Keratinocyte (primary cell): ENCODE measurements at regions not wholly inside any gene's neighbourhood (a gene's known extent, or its start where the extent isn't known, plus 50 kb on each side); places are given as distances from the start of the nearest gene placed in this dataset.

Source experiments
- DNase-seq: peaks from one replicate; pipeline ENCODE4 v3.0.0-alpha.2; 2011; ENCODE audit warnings: low read depth, missing footprints, low spot score
- FAIRE-seq: peaks from 2 replicates; lab custom pipeline; 2011; peaks lifted over from hg19 to GRCh38; lab: Jason Lieb, UNC
- H2AFZ ChIP-seq: 2 replicates; pipeline ENCODE4 v1.6.0; 2012; ENCODE audit warnings: low read length, control low read depth, inconsistent platforms; ENCODE audit not compliant: control insufficient read depth
- H3K27ac ChIP-seq: 2 replicates; pipeline ENCODE4 v1.5.1; 2011; ENCODE audit warnings: low read length; ENCODE audit not compliant: control insufficient read depth, insufficient read depth
- H3K27me3 ChIP-seq: 3 replicates; pipeline ENCODE4 v1.6.0; 2011; ENCODE audit warnings: low read length; ENCODE audit not compliant: control insufficient read depth, insufficient read depth; ENCODE audit errors: extremely low read depth
- H3K36me3 ChIP-seq, 2 experiments: 2 replicates in 1 of 2; 3 replicates in 1 of 2; pipeline ENCODE4 v1.5.1; 2011; ENCODE audit warnings: low read length in 2 of 2, mild to moderate bottlenecking in 1 of 2; ENCODE audit not compliant: control insufficient read depth in 2 of 2, insufficient read depth in 2 of 2; ENCODE audit errors: extremely low read depth in 1 of 2
- H3K4me1 ChIP-seq: 3 replicates; pipeline ENCODE4 v1.5.1; 2011; ENCODE audit warnings: low read length; ENCODE audit not compliant: control insufficient read depth, insufficient read depth; ENCODE audit errors: extremely low read depth
- H3K4me2 ChIP-seq: 3 replicates; pipeline ENCODE4 v1.6.0; 2011; ENCODE audit warnings: low read depth, low read length; ENCODE audit not compliant: control insufficient read depth, insufficient read depth; ENCODE audit errors: extremely low read depth
- H3K4me3 ChIP-seq, 3 experiments: fragments of 200-600 bp in 1 of 3; sonication (generic) in 1 of 3; 2 replicates in 2 of 3; 3 replicates in 1 of 3; pipeline ENCODE4 v1.5.1; 2011 to 2016; ENCODE audit warnings: low read length in 3 of 3, mild to moderate bottlenecking in 3 of 3, control low read depth in 2 of 3, inconsistent platforms in 1 of 3, low read depth in 1 of 3, mixed read lengths in 1 of 3, mixed run types in 1 of 3, moderate library complexity in 1 of 3; ENCODE audit not compliant: control insufficient read depth in 2 of 3, insufficient read depth in 2 of 3; ENCODE audit errors: extremely low read depth in 1 of 3
- H3K79me2 ChIP-seq: 2 replicates; pipeline ENCODE4 v1.6.0; 2012; ENCODE audit warnings: low read length; ENCODE audit not compliant: control insufficient read depth, insufficient read depth
- H3K9ac ChIP-seq: 3 replicates; pipeline ENCODE4 v1.6.0; 2011; ENCODE audit warnings: low read length; ENCODE audit not compliant: control insufficient read depth, insufficient read depth; ENCODE audit errors: extremely low read depth
- H3K9me1 ChIP-seq: 3 replicates; pipeline ENCODE4 v1.6.0; 2011; ENCODE audit warnings: low read length; ENCODE audit not compliant: control insufficient read depth, insufficient read depth; ENCODE audit errors: extremely low read depth
- H3K9me3 ChIP-seq: 2 replicates; pipeline ENCODE4 v1.5.1; 2012; ENCODE audit warnings: low read depth, low read length; ENCODE audit not compliant: control insufficient read depth
- H4K20me1 ChIP-seq: 3 replicates; pipeline ENCODE4 v1.6.0; 2011; ENCODE audit warnings: low read length; ENCODE audit not compliant: control insufficient read depth, insufficient read depth; ENCODE audit errors: extremely low read depth
- CTCF ChIP-seq, 3 experiments: IDR thresholded peaks in 1 of 3; conservative IDR thresholded peaks in 1 of 3; optimal IDR thresholded peaks in 1 of 3; 2 replicates in 2 of 3; 3 replicates in 1 of 3; pipeline versions ENCODE3 to v1.5.1; 2011; ENCODE audit warnings: low read length in 3 of 3, mild to moderate bottlenecking in 3 of 3, moderate library complexity in 2 of 3, control low read depth in 1 of 3, inconsistent platforms in 1 of 3; ENCODE audit not compliant: insufficient read depth in 2 of 3; ENCODE audit errors: extremely low read depth in 1 of 3
- EZH2 ChIP-seq: IDR thresholded peaks from one replicate; pipeline ENCODE4 v1.6.1; 2012; ENCODE audit warnings: inconsistent platforms, mild to moderate bottlenecking, low read length, moderate library complexity
- dilution Hi-C: fragments of 300-500 bp; cut with MboI; formaldehyde crosslinking; loops from one replicate; pipeline ENCODE4 v1.7.0; 2020; ENCODE audit warnings: low sequenced_read_pairs; ENCODE audit not compliant: extremely low pct_ligation_motif_present

GRCh38 chr13:48586591-48587103 is 53.8 kb upstream of the RCBTB2 start:
- Histone ChIP-seq H3K9me3 (no peaks in the 10 kb centered on the region), H3K27me3 (no peaks in the 10 kb centered on the region), H3K36me3 (no peaks in the 10 kb centered on the region), H3K4me3 (no peak overlapping the region), H3K4me2 (no peak overlapping the region), H3K9ac (no peak overlapping the region), H3K79me2 (no peaks in the 10 kb centered on the region), H4K20me1 (no peaks in the 10 kb centered on the region), H3K9me1 (no peaks in the 10 kb centered on the region), H3K27ac (no peak overlapping the region), H3K4me1 (no peaks in the 10 kb centered on the region), H2AFZ (no peak overlapping the region)
- TF ChIP-seq EZH2: no peak
- TF ChIP-seq CTCF (optimal IDR thresholded peaks at IDR 0.05 in 1 of 3, IDR thresholded peaks at IDR 0.05 in 1 of 3, conservative IDR thresholded peaks at IDR 0.05 in 1 of 3; ENCODE audit: extremely low read depth in 1 of 3, insufficient read depth in 2 of 3, low read length in 3 of 3): no peak
- dilution Hi-C loops: no loop called here
- DNase-seq (no peak), FAIRE-seq (peak; percentile 34)

- no peak overlapping the region for H3K4me2 ChIP-seq
- H3K79me2 ChIP-seq: no peaks in the 10 kb centered on the region
- no peaks in the 10 kb centered on the region for H4K20me1 ChIP-seq
- no peak overlapping the region for H3K4me3 ChIP-seq
- H3K36me3 ChIP-seq: no peaks in the 10 kb centered on the region
- no peaks in the 10 kb centered on the region for H3K9me3 ChIP-seq
- H3K4me1 ChIP-seq: no peaks in the 10 kb centered on the region
- FAIRE-seq (no peak), DNase-seq (no peak)
- H2AFZ ChIP-seq: no peak overlapping the region
- H3K27ac ChIP-seq: no peak overlapping the region
- dilution Hi-C loops: no loop called here
- no peak overlapping the region for H3K9ac ChIP-seq
- TF ChIP-seq CTCF (optimal IDR thresholded peaks at IDR 0.05 in 1 of 3, IDR thresholded peaks at IDR 0.05 in 1 of 3, conservative IDR thresholded peaks at IDR 0.05 in 1 of 3; ENCODE audit: extremely low read depth in 1 of 3, insufficient read depth in 2 of 3, low read length in 3 of 3): no peak
- TF ChIP-seq EZH2: no peak
- H3K27me3 ChIP-seq: no peaks in the 10 kb centered on the region
- no peaks in the 10 kb centered on the region for H3K9me1 ChIP-seq
Measured at GRCh38 chr13:48588120-48588519, 55.2 kb upstream of the RCBTB2 start.
